Kidney glomerular epithelial cell (primary cell): ENCODE measurements at regions not wholly inside any gene's neighbourhood (a gene's known extent, or its start where the extent isn't known, plus 50 kb on each side); places are given as distances from the start of the nearest gene placed in this dataset.
"Not testable (repeated sequence)": the region's sequence is repeated elsewhere in the genome, so short reads cannot be mapped to it uniquely, and the experiment has no call there.

Source experiments
- DNase-seq: peaks from one replicate; lab custom pipeline; 2025; lab: John Stamatoyannopoulos, UW

DNA sequence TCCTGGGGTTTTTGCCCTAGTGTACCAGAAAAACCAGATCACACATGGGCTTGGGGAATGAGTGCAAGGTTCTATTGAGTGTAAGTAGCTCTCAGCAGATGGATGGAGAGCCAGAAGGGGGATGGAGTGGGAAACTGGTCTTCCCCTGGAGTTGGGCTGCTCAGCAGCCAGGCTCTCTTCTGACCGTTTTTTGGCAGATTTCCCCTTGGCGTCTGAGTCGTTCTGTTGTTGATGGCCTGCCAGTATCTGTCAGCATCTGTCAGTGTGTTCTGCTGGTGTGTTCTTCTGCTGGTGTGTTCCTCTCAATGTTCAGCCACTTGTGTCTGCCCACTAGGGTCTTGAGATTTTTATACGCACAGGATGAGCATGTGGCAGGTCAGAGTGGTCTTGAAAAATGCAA lies 633.9 kb upstream of the CPEB2 start:
- DNase-seq = no peak

GRCh38 chr4:14371131-14371530 lies 631.1 kb upstream of the CPEB2 start:
- no peak for DNase-seq

- peak; percentile 7 for DNase-seq
These were observed 626.5 kb upstream of the CPEB2 start for GRCh38 chr4:14375816-14376215.

GRCh38 chr4:14379183-14379582 lies 623.1 kb upstream of the CPEB2 start:
- no peak for DNase-seq

DNA sequence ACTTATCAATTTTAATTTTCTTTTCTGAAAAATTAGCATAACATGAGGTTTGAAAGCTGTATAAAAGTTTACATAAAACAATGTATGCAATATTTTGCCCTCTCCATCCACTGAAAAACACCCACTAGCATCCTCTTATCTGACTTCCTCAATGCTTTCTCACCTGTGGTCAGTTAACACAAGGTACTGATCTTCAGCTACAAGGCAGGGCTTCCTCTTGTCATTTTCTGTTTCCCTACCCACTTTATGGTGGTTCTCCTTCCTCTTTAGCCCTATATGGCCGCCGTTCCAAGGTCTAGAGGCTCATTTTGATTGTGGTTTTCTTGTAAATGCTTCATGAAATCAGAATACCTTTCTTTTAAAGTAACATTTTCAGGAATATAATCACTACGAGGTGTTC lies 618.6 kb upstream of the CPEB2 start:
- DNase-seq = no peak

GRCh38 chr4:14384824-14385223 lies 617.5 kb upstream of the CPEB2 start:
- DNase-seq = no peak

- DNase-seq = no peak
These were observed 616.1 kb upstream of the CPEB2 start for GRCh38 chr4:14386196-14386595.

GRCh38 chr4:14387647-14388046 lies 614.6 kb upstream of the CPEB2 start:
- DNase-seq = no peak

DNA sequence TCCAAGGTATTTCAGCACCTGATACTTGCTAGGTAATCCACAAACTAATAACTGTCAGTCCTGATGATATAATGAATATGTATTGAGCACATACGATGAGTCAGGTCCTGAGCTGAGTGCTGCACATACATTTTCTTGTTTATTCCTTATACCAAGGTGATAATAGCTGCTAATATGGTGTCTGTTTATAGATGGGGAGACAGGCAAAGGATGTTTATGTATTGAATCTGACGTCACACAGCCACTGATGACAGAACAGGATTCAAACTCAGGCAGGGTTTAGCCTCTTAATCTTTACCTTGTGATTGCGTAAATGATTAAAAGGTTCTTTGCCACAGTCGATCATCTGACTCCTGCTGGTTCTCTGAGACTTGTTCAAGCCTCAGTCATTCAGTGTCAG lies 609.9 kb upstream of the CPEB2 start:
- no peak for DNase-seq

- no peak for DNase-seq
These were observed 606.1 kb upstream of the CPEB2 start for GRCh38 chr4:14396183-14396582.

DNA sequence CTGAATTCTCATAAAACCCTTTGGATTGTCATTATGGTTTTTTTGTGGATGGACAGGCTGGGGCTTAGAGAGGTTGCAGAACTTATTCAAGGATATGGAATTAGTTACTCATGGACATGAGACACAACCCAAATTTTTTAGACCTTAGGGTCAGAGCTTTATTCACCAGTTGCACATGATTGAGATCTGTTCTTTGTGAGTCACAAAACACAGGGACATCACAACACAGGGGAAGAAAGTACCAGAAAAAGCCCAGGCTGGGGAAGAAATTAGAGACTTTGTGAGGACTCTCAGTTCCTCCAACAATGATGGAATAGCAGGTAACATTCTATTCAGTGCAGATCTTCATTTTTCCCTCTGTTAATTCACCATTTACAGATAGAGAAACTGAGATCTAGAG lies 602.4 kb upstream of the CPEB2 start:
- no peak for DNase-seq

GRCh38 chr4:14400307-14400706 lies 602.0 kb upstream of the CPEB2 start:
- no peak for DNase-seq

GRCh38 chr4:14403132-14403531 lies 599.1 kb upstream of the CPEB2 start:
- no peak for DNase-seq

DNA sequence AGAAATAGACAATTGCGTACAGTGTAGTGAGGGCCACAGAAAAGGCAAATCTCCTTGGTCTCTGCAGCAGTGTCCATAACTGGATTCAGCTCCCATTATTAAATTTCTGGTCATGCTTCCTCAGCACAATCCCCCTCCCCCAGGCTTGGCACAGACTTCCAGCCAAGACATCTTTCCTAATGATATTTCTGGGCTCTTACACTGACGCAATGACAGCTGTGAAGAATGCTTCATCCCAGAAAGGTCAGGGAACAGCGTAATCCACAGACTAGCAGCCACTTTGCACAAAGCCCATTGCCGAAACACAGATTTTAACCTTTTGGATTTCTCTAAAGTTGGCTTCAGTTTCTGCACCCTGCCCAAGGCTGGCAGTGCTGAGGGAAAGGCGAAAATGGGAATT lies 597.6 kb upstream of the CPEB2 start:
- DNase-seq = no peak

DNA sequence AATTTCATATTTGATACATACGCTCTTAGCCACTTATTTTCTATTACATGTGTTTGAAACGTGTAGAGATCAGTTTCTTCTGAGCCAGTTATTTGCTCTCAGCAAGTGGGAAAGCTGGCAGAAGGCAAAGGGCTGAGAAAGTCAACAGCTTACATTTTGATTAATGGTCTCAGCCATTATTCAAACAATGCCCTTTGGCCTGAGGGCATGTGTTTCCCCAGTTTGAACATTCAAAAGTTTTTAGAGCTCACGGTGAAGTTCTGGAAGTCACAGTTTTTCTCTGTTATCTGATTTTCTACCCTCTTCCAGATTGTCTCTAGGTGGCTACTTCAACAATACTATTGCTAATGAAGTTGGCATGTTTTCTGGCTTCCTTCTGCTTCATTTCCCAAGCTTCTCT lies 591.8 kb upstream of the CPEB2 start:
- no peak for DNase-seq

DNA sequence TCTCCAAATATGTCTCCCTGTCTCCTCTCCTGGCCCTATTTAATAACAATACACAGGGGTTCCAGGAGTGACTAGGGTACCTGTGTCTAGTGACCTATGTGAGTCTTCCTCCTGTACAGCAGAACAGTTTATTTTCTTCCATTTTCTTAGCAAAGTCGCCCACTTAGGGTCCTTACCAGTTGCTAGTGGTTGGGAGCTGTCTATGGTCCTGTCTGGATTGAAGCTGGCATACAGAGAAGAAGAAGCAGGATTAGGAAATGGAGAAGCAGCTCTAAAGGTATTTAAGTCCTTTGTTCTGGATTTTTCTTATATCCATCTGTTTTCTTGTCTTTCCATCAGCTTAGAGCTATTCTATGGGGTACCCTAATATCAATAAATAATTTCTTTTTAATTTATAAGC lies 587.1 kb upstream of the CPEB2 start:
- DNase-seq = peak; percentile 29

- no peak for DNase-seq
These were observed 582.8 kb upstream of the CPEB2 start for GRCh38 chr4:14419516-14419915.

GRCh38 chr4:14426297-14426696 lies 576.0 kb upstream of the CPEB2 start:
- not testable (repeated sequence) for DNase-seq

DNA sequence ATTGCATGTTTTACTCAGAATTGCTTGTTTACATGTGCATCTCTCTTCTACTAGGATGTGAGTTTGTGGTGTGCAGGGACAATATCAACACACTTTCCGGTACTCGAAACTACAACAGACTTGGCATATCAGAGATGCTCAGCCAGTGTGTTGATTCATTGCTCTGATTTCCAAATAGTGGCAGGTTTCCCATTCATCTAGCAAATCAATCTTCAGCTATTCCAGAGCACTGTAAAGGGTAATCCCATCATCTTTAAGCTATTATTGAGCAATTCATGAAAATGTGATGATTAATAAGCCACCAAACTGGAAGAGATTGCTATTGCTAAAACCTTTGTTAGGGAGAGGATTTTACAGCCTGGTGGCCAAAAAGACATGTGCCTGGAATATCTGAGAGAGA lies 574.2 kb upstream of the CPEB2 start:
- no peak for DNase-seq

DNA sequence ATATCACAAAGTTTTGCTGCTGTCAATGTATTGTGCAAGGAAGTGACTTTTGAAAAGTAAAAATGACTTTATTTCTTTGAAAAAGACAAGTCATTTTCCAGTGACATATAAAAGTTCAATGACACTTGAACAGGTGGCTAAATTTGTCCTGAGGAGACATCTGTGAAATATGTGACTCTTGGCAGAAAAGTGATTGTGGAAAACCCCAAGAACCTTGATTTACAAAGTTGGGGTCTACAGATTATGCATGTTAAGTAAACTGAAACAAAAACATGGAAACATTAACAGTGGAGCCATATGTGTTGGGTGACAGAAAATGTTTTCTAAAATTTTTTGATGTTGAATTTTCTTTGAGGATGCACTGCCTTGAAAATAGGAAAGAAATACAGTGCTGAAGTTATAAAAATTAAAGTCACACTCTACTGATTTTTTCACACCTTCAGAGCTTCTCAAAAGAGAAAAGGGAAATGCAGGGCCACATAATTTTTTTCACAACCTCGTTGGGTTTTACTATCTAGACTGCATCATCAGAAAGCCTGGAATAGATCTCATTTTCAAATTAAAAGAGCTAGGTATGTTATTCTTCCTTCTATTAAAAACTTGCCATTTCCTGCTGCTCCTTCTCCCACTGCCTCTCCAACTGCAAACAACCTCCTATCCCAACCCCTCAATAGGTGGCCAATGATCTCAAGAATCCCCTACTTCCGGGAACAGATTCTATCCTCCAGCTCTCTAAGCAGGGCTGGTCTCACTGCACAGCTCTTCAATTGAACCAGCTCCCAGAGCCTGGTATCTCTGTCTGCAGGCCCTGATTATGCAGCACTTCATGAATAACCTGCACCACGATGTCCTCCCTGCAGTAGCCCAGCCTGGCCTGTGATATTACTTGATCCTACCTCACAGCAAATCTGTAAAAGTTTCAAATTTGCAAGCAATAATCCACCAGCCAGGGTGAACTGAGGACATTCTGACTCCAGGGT lies 570.8 kb upstream of the CPEB2 start:
- DNase-seq = no peak

GRCh38 chr4:14434483-14434882 lies 567.8 kb upstream of the CPEB2 start:
- DNase-seq = peak; percentile 0

- no peak for DNase-seq
These were observed 567.4 kb upstream of the CPEB2 start for GRCh38 chr4:14434916-14435315.

DNA sequence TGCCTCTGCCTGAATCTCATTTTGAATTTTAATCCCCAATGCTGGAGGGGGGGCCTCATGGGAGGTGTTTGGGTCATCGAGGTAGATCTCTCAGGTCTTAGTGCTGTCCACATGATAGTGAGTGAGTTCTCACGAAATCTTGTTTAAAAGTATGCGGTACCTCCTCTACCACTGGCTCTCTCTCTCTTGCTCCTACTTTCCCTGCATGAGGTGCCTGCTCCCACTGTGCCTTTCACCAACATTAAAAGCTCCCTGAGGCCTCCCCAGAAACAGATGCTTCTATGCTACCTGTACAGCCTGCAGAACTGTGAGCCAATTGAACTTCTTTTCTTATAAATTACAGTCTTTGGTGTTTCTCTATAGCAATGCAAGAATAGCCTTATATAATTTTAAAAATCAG lies 560.7 kb upstream of the CPEB2 start:
- DNase-seq = no peak

DNA sequence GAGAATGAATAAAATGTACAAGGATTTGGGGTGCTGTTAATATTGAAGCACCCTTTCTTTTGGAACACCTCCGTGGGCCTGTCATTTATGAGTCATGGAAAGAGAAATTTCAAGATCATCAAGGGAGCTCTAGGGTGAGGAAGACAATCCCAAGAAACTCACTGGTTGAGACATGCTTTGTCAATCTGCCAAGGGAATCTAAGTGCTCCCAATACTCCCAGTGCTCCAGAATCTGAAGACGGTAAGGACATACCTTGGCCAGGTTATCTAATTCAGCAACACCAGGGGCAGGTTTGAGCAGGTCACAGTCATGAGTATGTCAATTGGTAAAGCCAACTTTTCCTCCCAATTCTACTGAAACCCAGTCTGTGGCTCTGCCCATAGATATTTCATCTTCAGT lies 556.4 kb upstream of the CPEB2 start:
- no peak for DNase-seq
